HepG2 (cell line): ENCODE measurements at regions not wholly inside any gene's neighbourhood (a gene's known extent, or its start where the extent isn't known, plus 50 kb on each side); places are given as distances from the start of the nearest gene placed in this dataset.

Experiments
- ATAC-seq: fragments of 200-7000 bp; cut with Tn5 transposase; 3 replicates; pipeline ENCODE4 v1.9.1; 2020; ENCODE audit warnings: mild to moderate bottlenecking, moderate library complexity
- BruUV-seq: library from RNA; stranded (reverse); fragments of 400-500 nt; replicated peaks from 2 replicates; lab custom pipeline; 2021; lab: Mats Ljungman, UMichigan
- CTCF ChIA-PET: fragments of 300-600 bp; formaldehyde crosslinking; extraction: SDS; loops from one replicate; lab custom pipeline; 2021; ENCODE audit warnings: low total read pairs, inconsistent platforms, low intra/inter-chr PET ratio; lab: Yijun Ruan, JAX
- POLR2A ChIA-PET: fragments of 350-600 bp; sonication (Branson Sonifier 250); formaldehyde crosslinking; loops from one replicate; lab custom pipeline; 2020; ENCODE audit warnings: antibody characterized with exemption, inconsistent platforms; lab: Yijun Ruan, JAX
- DNase-seq: peaks from one replicate; pipeline ENCODE4 v3.0.0-alpha.2; 2015; ENCODE audit warnings: low spot score
- FAIRE-seq: peaks from 3 replicates; lab custom pipeline; 2011; peaks lifted over from hg19 to GRCh38; lab: Jason Lieb, UNC
- H2AFZ ChIP-seq: one replicate; pipeline ENCODE4 v1.6.1; 2011; ENCODE audit warnings: low read length, inconsistent platforms
- H3K27ac ChIP-seq: fragments of 300-600 bp; 3 replicates; pipeline ENCODE4 v1.8.0; 2011; ENCODE audit warnings: mixed run types, mild to moderate bottlenecking, mixed read lengths, low read length, inconsistent platforms; ENCODE audit not compliant: insufficient read depth; ENCODE audit errors: extremely low read length
- H3K27me3 ChIP-seq, 2 experiments: fragments of 200-600 bp in 1 of 2; 2 replicates in 1 of 2; 3 replicates in 1 of 2; pipeline versions ENCODE4 v1.6.0 to v1.8.0; 2011; ENCODE audit warnings: low read length in 2 of 2, mild to moderate bottlenecking in 2 of 2, moderate library complexity in 2 of 2, inconsistent platforms in 1 of 2; ENCODE audit not compliant: insufficient read depth in 2 of 2, control insufficient read depth in 1 of 2
- H3K36me3 ChIP-seq, 2 experiments: fragments of 200-600 bp in 1 of 2; replicated peaks in 1 of 2; 2 replicates in 1 of 2; 3 replicates in 1 of 2; pipeline versions ENCODE4 v1.5.1 to v1.8.0; 2011; ENCODE audit warnings: low read length in 2 of 2, inconsistent platforms in 1 of 2; ENCODE audit not compliant: insufficient read depth in 2 of 2, control insufficient read depth in 1 of 2
- H3K4me1 ChIP-seq: 2 replicates; pipeline ENCODE4 v1.5.1; 2012; ENCODE audit warnings: low read length, inconsistent platforms; ENCODE audit not compliant: insufficient read depth
- H3K4me2 ChIP-seq: 2 replicates; pipeline ENCODE4 v1.6.0; 2011; ENCODE audit warnings: low read depth, low read length, inconsistent platforms
- H3K4me3 ChIP-seq, 3 experiments: fragments of 200-600 bp in 1 of 3; sonication (generic), shearing (Covaris generic) in 1 of 3; replicated peaks in 1 of 3; 2 replicates each; pipeline ENCODE4 v1.5.1; 2011 to 2016; ENCODE audit warnings: low read length in 3 of 3, inconsistent platforms in 2 of 3, low read depth in 2 of 3, mild to moderate bottlenecking in 2 of 3, control low read depth in 1 of 3, mixed read lengths in 1 of 3; ENCODE audit not compliant: insufficient read depth in 1 of 3
- H3K79me2 ChIP-seq: one replicate; pipeline ENCODE4 v1.6.1; 2011; ENCODE audit warnings: low read length, inconsistent platforms; ENCODE audit not compliant: insufficient read depth
- H3K9ac ChIP-seq: 2 replicates; pipeline ENCODE4 v1.6.0; 2011; ENCODE audit warnings: mild to moderate bottlenecking, low read depth, low read length, inconsistent platforms; ENCODE audit not compliant: insufficient read depth
- H3K9me3 ChIP-seq: 2 replicates; pipeline ENCODE4 v1.5.1; 2012; ENCODE audit warnings: mild to moderate bottlenecking, low read length
- H4K20me1 ChIP-seq: 2 replicates; pipeline ENCODE4 v1.6.0; 2011; ENCODE audit warnings: inconsistent platforms, mild to moderate bottlenecking, low read length, moderate library complexity; ENCODE audit not compliant: insufficient read depth
- ATF7 ChIP-seq, 2 experiments: fragments of 450-650 bp in 1 of 2; sonication (generic) in 1 of 2; formaldehyde crosslinking in 1 of 2; IDR thresholded peaks; 2 replicates each; pipeline versions ENCODE4 v1.4.0 to v1.6.1; 2016 to 2020; ENCODE audit warnings: antibody characterized with exemption in 1 of 2, mild to moderate bottlenecking in 1 of 2, missing genetic modification reagents in 1 of 2
- ATF7-NPFF ChIP-seq: sonication (generic); formaldehyde crosslinking; IDR thresholded peaks from 2 replicates; pipeline ENCODE4 v1.8.1; 2023; ENCODE audit warnings: mild to moderate bottlenecking, low read depth, missing genetic modification reagents, moderate library complexity
- E2F5 ChIP-seq: sonication (generic); formaldehyde crosslinking; conservative IDR thresholded peaks from 2 replicates; pipeline ENCODE4 v1.4.0; 2020; ENCODE audit warnings: missing genetic modification reagents
- HHEX ChIP-seq: IDR thresholded peaks from 2 replicates; pipeline ENCODE4 v1.6.1; 2016; ENCODE audit warnings: control low read depth
- MED13 ChIP-seq: sonication (generic); formaldehyde crosslinking; IDR thresholded peaks from 2 replicates; pipeline ENCODE4 v1.5.0; 2020; ENCODE audit warnings: missing genetic modification reagents
- SKIL ChIP-seq: sonication (generic); formaldehyde crosslinking; IDR thresholded peaks from 2 replicates; pipeline ENCODE4 v1.8.0; 2022; ENCODE audit warnings: missing genetic modification reagents, mild to moderate bottlenecking, moderate library complexity, borderline replicate concordance
- ZBTB8A ChIP-seq: sonication (generic); formaldehyde crosslinking; IDR thresholded peaks from 2 replicates; pipeline ENCODE4 v1.4.0; 2020; ENCODE audit warnings: mild to moderate bottlenecking, low read depth, missing genetic modification reagents, borderline replicate concordance
- ZFP36L2 ChIP-seq: sonication (generic); formaldehyde crosslinking; IDR thresholded peaks from 2 replicates; pipeline ENCODE4 v1.4.0; 2020; ENCODE audit warnings: missing genetic modification reagents
- ZHX2 ChIP-seq, 2 experiments: sonication (generic) in 1 of 2; formaldehyde crosslinking in 1 of 2; IDR thresholded peaks; 2 replicates each; pipeline versions ENCODE4 v1.6.1 to v1.9.0; 2014 to 2022; ENCODE audit warnings: antibody characterized with exemption in 1 of 2, borderline replicate concordance in 1 of 2, inconsistent platforms in 1 of 2, low read depth in 1 of 2, missing genetic modification reagents in 1 of 2
- ZNF263 ChIP-seq: sonication (generic); formaldehyde crosslinking; IDR thresholded peaks from 2 replicates; pipeline ENCODE4 v1.4.0; 2020; ENCODE audit warnings: missing genetic modification reagents
- ZNF343 ChIP-seq: sonication (generic); formaldehyde crosslinking; IDR thresholded peaks from 2 replicates; pipeline ENCODE4 v1.4.0; 2020; ENCODE audit warnings: mild to moderate bottlenecking, missing genetic modification reagents
- ZNF446 ChIP-seq: sonication (generic); formaldehyde crosslinking; IDR thresholded peaks from 2 replicates; pipeline ENCODE4 v1.5.0; 2020; ENCODE audit warnings: mild to moderate bottlenecking, missing genetic modification reagents
- ZNF841 ChIP-seq: sonication (generic); formaldehyde crosslinking; IDR thresholded peaks from 2 replicates; pipeline ENCODE4 v1.8.1; 2023; ENCODE audit warnings: missing genetic modification reagents, borderline replicate concordance
- ZSCAN29 ChIP-seq: sonication (generic); formaldehyde crosslinking; conservative IDR thresholded peaks from 2 replicates; pipeline ENCODE4 v1.4.0; 2020; ENCODE audit warnings: mild to moderate bottlenecking, missing genetic modification reagents
- WGBS: methylation state at CpG from one replicate; pipeline ENCODE4 v1.1.6; 2017; ENCODE audit warnings: low lambda C conversion rate; 5-methylcytosine and 5-hydroxymethylcytosine counted together
- in situ Hi-C: cut with HindIII; loops from 2 replicates; pipeline ENCODE4 v1.10.0; 2017; ENCODE audit warnings: low pct_unique_long_range_greater_than_20kb; ENCODE audit not compliant: extremely low pct_ligation_motif_present
- intact Hi-C: fragments of 100-400 bp; cut with micrococcal nuclease; formaldehyde crosslinking; loops from one replicate; pipeline ENCODE4 v1.10.0; 2022; ENCODE audit not compliant: unreplicated experiment

DNA sequence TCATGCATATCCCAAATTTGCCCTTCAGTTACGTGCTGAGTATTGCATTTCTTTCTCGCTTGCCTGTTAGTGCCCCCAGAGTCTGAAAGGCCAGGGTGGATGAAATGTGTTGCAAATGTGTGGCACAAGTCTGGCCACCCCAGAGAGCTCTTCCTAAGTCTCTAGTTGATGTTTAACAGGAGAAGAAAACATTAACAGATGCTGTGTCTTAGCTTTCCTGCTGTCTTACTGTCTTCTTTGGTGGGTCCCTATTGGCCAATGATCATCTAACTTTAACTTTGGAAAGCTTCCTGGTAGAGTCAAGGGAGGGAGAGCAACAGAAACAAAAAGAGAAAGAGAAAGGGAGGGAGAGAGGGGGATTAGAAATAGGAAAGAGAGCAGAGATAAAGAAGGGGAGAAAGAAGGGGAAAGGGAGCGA, 76.7 kb upstream of the P3H2 start:
- 17% methylated on average over 3 of the region's 3 CpGs for whole genome bisulfite sequencing
- H3K27ac ChIP-seq, result no peak overlapping the region
- peak; percentile 54 for ATAC-seq
- no peak overlapping the region for H3K4me2 ChIP-seq
- H3K27me3 ChIP-seq, result no peaks in the 10 kb centered on the region
- H3K4me3 ChIP-seq, result no peak overlapping the region
- no peak for TF ChIP-seq ATF7 (IDR thresholded peaks at IDR 0.05)
- no peak for TF ChIP-seq ATF7 (CRISPR knock-in tag; IDR thresholded peaks at IDR 0.05)
- no peak for TF ChIP-seq SKIL (CRISPR knock-in tag)
- TF ChIP-seq ZNF343 (CRISPR knock-in tag), result no peak
- no peak for TF ChIP-seq ZNF446 (CRISPR knock-in tag)
- no peak for TF ChIP-seq ZHX2 (IDR thresholded peaks at IDR 0.05; ENCODE audit: low read depth)
- TF ChIP-seq ZHX2 (CRISPR knock-in tag; IDR thresholded peaks at IDR 0.05; ENCODE audit: borderline replicate concordance), result no peak
- TF ChIP-seq ATF7-NPFF (CRISPR knock-in tag), result no peak
- no peak for TF ChIP-seq ZNF263
- TF ChIP-seq HHEX (CRISPR knock-in tag), result no peak
- no peak for TF ChIP-seq E2F5 (CRISPR knock-in tag)
- no peak for TF ChIP-seq MED13
- TF ChIP-seq ZSCAN29 (CRISPR knock-in tag), result no peak
- no peak for TF ChIP-seq ZNF841
- no peak for TF ChIP-seq ZBTB8A (CRISPR knock-in tag)
- no peak for TF ChIP-seq ZFP36L2 (CRISPR knock-in tag)
- H3K9ac ChIP-seq, result no peak overlapping the region
- no peaks in the 10 kb centered on the region for H3K79me2 ChIP-seq
- no peak for DNase-seq
- in situ Hi-C loops (loop anchor here (5.0 kb wide), 1 partner anchor 225 kb away; no protein-coding TSS in a partner anchor), intact Hi-C loops (loop anchor here (10.0 kb wide), 1 partner anchor 73 kb away; the partner anchor contains the start of gene P3H2)
- POLR2A ChIA-PET, result no interaction called here
- no peaks in the 10 kb centered on the region for H3K4me1 ChIP-seq
- no peaks in the 10 kb centered on the region for H3K9me3 ChIP-seq
- H2AFZ ChIP-seq, result no peak overlapping the region
- no peaks in the 10 kb centered on the region for H4K20me1 ChIP-seq
- no TSS peak for BruUV-seq
- CTCF ChIA-PET, result no interaction called here
- H3K36me3 ChIP-seq, result no peaks in the 10 kb centered on the region
- no peak for FAIRE-seq
